ENCODE measurements at regions not wholly inside any gene's neighbourhood (a gene's known extent, or its start where the extent isn't known, plus 50 kb on each side); places are given as distances from the start of the nearest gene placed in this dataset.
"Not testable (repeated sequence)": the region's sequence is repeated elsewhere in the genome, so short reads cannot be mapped to it uniquely, and the experiment has no call there.

- intact Hi-C loops (cut with DNase I) = no loop called here
- H3K4me3 ChIP-seq = no peak overlapping the region
- peaks cover 0 to 4% of the 10 kb centered on the region in 2 donors for H3K4me1 ChIP-seq
- H3K36me3 ChIP-seq = no peaks in the 10 kb centered on the region
- H3K27ac ChIP-seq = no peak overlapping the region
- H3K27me3 ChIP-seq = no peaks in the 10 kb centered on the region
- no peak for DNase-seq (ENCODE audit: low spot score in 2 of 2)
- H3K9me3 ChIP-seq = no peaks in the 10 kb centered on the region
- no peak for TF ChIP-seq CTCF (IDR thresholded peaks at IDR 0.05)
These were observed 395.4 kb upstream of the ADAMTS5 start for GRCh38 chr21:27362249-27362648.

GRCh38 chr21:27359141-27359540, 392.3 kb upstream of the ADAMTS5 start:
- Histone ChIP-seq H3K9me3 (no peaks in the 10 kb centered on the region), H3K27ac (no peak overlapping the region), H3K36me3 (no peaks in the 10 kb centered on the region), H3K4me1 (peaks cover 0 to 4% of the 10 kb centered on the region in 2 donors), H3K27me3 (no peaks in the 10 kb centered on the region), H3K4me3 (no peak overlapping the region)
- DNase-seq (ENCODE audit: low spot score in 2 of 2) = no peak
- no peak for TF ChIP-seq CTCF (IDR thresholded peaks at IDR 0.05)
- intact Hi-C loops (cut with DNase I) = no loop called here

GRCh38 chr21:27352885-27353284, 386.0 kb upstream of the ADAMTS5 start:
- intact Hi-C loops (cut with DNase I) = no loop called here
- no peak for DNase-seq (ENCODE audit: low spot score in 2 of 2)
- TF ChIP-seq CTCF (IDR thresholded peaks at IDR 0.05) = no peak
- no peaks in the 10 kb centered on the region for H3K27me3 ChIP-seq
- no peak overlapping the region for H3K27ac ChIP-seq
- H3K36me3 ChIP-seq = no peaks in the 10 kb centered on the region
- H3K4me3 ChIP-seq = no peak overlapping the region
- no peaks in the 10 kb centered on the region for H3K9me3 ChIP-seq
- H3K4me1 ChIP-seq = no peaks in the 10 kb centered on the region

GRCh38 chr21:27346041-27346448, 379.2 kb upstream of the ADAMTS5 start:
- Histone ChIP-seq H3K27ac (no peak overlapping the region), H3K4me3 (no peak overlapping the region), H3K9me3 (no peaks in the 10 kb centered on the region), H3K36me3 (no peaks in the 10 kb centered on the region), H3K27me3 (no peaks in the 10 kb centered on the region), H3K4me1 (no peaks in the 10 kb centered on the region)
- intact Hi-C loops (cut with DNase I) = no loop called here
- no peak for TF ChIP-seq CTCF (IDR thresholded peaks at IDR 0.05)
- no peak for DNase-seq (ENCODE audit: low spot score in 2 of 2)

GRCh38 chr21:27339902-27340301, 373.0 kb upstream of the ADAMTS5 start:
- intact Hi-C loops (cut with DNase I) = no loop called here
- no peak for DNase-seq (ENCODE audit: low spot score in 2 of 2)
- Histone ChIP-seq H3K27ac (no peak overlapping the region), H3K4me1 (no peaks in the 10 kb centered on the region), H3K9me3 (no peaks in the 10 kb centered on the region), H3K4me3 (no peak overlapping the region), H3K27me3 (no peaks in the 10 kb centered on the region), H3K36me3 (no peaks in the 10 kb centered on the region)
- TF ChIP-seq CTCF (IDR thresholded peaks at IDR 0.05) = no peak

GRCh38 chr21:27338007-27338406, 371.1 kb upstream of the ADAMTS5 start:
- H3K36me3 ChIP-seq; H3K4me1 ChIP-seq; DNase-seq (ENCODE audit: low spot score in 2 of 2); H3K27me3 ChIP-seq; intact Hi-C loops (cut with DNase I); H3K4me3 ChIP-seq; H3K9me3 ChIP-seq; H3K27ac ChIP-seq: not testable (repeated sequence)
